Endothelial cell (in vitro differentiated cells): ENCODE measurements at regions not wholly inside any gene's neighbourhood (a gene's known extent, or its start where the extent isn't known, plus 50 kb on each side); places are given as distances from the start of the nearest gene placed in this dataset.

Experiments
- DNase-seq: peaks from one replicate; pipeline ENCODE4 v3.0.0; 2021; ENCODE audit warnings: low spot score
- H3K27ac Mint-ChIP-seq: one replicate; pipeline ENCODE4 v1.8.0; 2021; ENCODE audit warnings: mixed read lengths, inconsistent platforms; ENCODE audit not compliant: unreplicated experiment
- H3K27me3 Mint-ChIP-seq: one replicate; pipeline ENCODE4 v1.8.0; 2021; ENCODE audit warnings: mild to moderate bottlenecking, moderate library complexity, mixed read lengths, inconsistent platforms; ENCODE audit not compliant: unreplicated experiment
- H3K36me3 Mint-ChIP-seq: one replicate; pipeline ENCODE4 v1.8.0; 2021; ENCODE audit warnings: mild to moderate bottlenecking, low read depth, mixed read lengths, inconsistent platforms; ENCODE audit not compliant: unreplicated experiment
- H3K4me1 Mint-ChIP-seq: one replicate; pipeline ENCODE4 v1.8.0; 2021; ENCODE audit warnings: mild to moderate bottlenecking, mixed read lengths, inconsistent platforms; ENCODE audit not compliant: unreplicated experiment
- H3K4me3 Mint-ChIP-seq: one replicate; pipeline ENCODE4 v1.8.0; 2021; ENCODE audit warnings: mild to moderate bottlenecking, mixed read lengths, inconsistent platforms; ENCODE audit not compliant: unreplicated experiment
- H3K9me3 Mint-ChIP-seq: one replicate; pipeline ENCODE4 v1.8.0; 2021; ENCODE audit warnings: mixed read lengths, inconsistent platforms; ENCODE audit not compliant: unreplicated experiment
- CTCF ChIP-seq: fragments of 200-600 bp; sonication (generic); IDR thresholded peaks from one replicate; pipeline ENCODE4 v1.5.0; 2021; ENCODE audit warnings: antibody characterized with exemption; ENCODE audit not compliant: unreplicated experiment

GRCh38 chr10:111590703-111591102 is 513.9 kb downstream of the ADRA2A start:
- Mint-ChIP-seq H3K27ac (no peak overlapping the region), H3K4me1 (peaks cover 5% of the 10 kb centered on the region), H3K4me3 (no peak overlapping the region), H3K9me3 (no peaks in the 10 kb centered on the region), H3K27me3 (no peaks in the 10 kb centered on the region), H3K36me3 (no peaks in the 10 kb centered on the region)
- TF ChIP-seq CTCF: no peak
- no peak for DNase-seq

- TF ChIP-seq CTCF: no peak
Observed at GRCh38 chr10:111593578-111593977, 516.7 kb downstream of the ADRA2A start.

GRCh38 chr10:111595173-111595572 is 518.3 kb downstream of the ADRA2A start:
- Mint-ChIP-seq H3K27me3 (no peaks in the 10 kb centered on the region), H3K9me3 (no peaks in the 10 kb centered on the region), H3K4me1 (peaks cover 5% of the 10 kb centered on the region), H3K4me3 (no peak overlapping the region), H3K27ac (no peak overlapping the region), H3K36me3 (no peaks in the 10 kb centered on the region)
- no peak for DNase-seq
- no peak for TF ChIP-seq CTCF

More at GRCh38 chr10:111593578-111593977, 516.7 kb downstream of the ADRA2A start:
- H3K27ac Mint-ChIP-seq: no peak overlapping the region
- no peaks in the 10 kb centered on the region for H3K27me3 Mint-ChIP-seq
- no peaks in the 10 kb centered on the region for H3K9me3 Mint-ChIP-seq
- H3K4me3 Mint-ChIP-seq: no peak overlapping the region
- H3K36me3 Mint-ChIP-seq: no peaks in the 10 kb centered on the region
- DNase-seq: no peak
- peaks cover 5% of the 10 kb centered on the region for H3K4me1 Mint-ChIP-seq

- H3K4me1 Mint-ChIP-seq: peaks cover 4% of the 10 kb centered on the region
- no peak overlapping the region for H3K4me3 Mint-ChIP-seq
- no peak overlapping the region for H3K27ac Mint-ChIP-seq
- H3K27me3 Mint-ChIP-seq: no peaks in the 10 kb centered on the region
- H3K9me3 Mint-ChIP-seq: no peaks in the 10 kb centered on the region
- no peaks in the 10 kb centered on the region for H3K36me3 Mint-ChIP-seq
- peak; percentile 90 for TF ChIP-seq CTCF
- DNase-seq: peak; percentile 63
Observed at GRCh38 chr10:111598433-111599059, 521.7 kb downstream of the ADRA2A start.

- Mint-ChIP-seq H3K27me3 (no peaks in the 10 kb centered on the region), H3K36me3 (no peaks in the 10 kb centered on the region), H3K4me1 (peaks cover 10% of the 10 kb centered on the region), H3K27ac (no peak overlapping the region), H3K9me3 (no peaks in the 10 kb centered on the region), H3K4me3 (no peak overlapping the region)
- no peak for DNase-seq
- no peak for TF ChIP-seq CTCF
Observed at GRCh38 chr10:111599943-111600342, 523.1 kb downstream of the ADRA2A start.
